H1 (cell line): ENCODE measurements at regions not wholly inside any gene's neighbourhood (a gene's known extent, or its start where the extent isn't known, plus 50 kb on each side); places are given as distances from the start of the nearest gene placed in this dataset.

Experiments
- BCL11A ChIP-seq, 2 experiments: IDR thresholded peaks; one replicate each; pipeline ENCODE4 v1.6.1; 2011; ENCODE audit warnings: low read depth in 2 of 2, low read length in 2 of 2, mild to moderate bottlenecking in 2 of 2
- CHD2 ChIP-seq: IDR thresholded peaks from 2 replicates; pipeline ENCODE4 v1.6.1; 2012; ENCODE audit warnings: low read length, improper control_type of control experiment
- GABPA ChIP-seq: IDR thresholded peaks from 2 replicates; pipeline ENCODE4 v1.6.1; 2011; ENCODE audit warnings: mild to moderate bottlenecking, low read length, moderate library complexity, borderline replicate concordance; ENCODE audit not compliant: insufficient read depth
- HDAC6 ChIP-seq: IDR thresholded peaks from one replicate; pipeline ENCODE4 v1.7.1; 2012; ENCODE audit warnings: low read depth, mild to moderate bottlenecking, inconsistent platforms, low read length, moderate library complexity
- MAFK ChIP-seq: IDR thresholded peaks from 2 replicates; pipeline ENCODE4 v1.6.1; 2012; ENCODE audit warnings: low read depth, mild to moderate bottlenecking, improper control_type of control experiment, low read length
- TF ChIP-seq, protein P1 (sequence below): IDR thresholded peaks from 2 replicates; pipeline ENCODE4 v1.6.1; 2011; ENCODE audit warnings: low read length, improper control_type of control experiment

- TF ChIP-seq CHD2 (no peak), HDAC6 (no peak), BCL11A (IDR thresholded peaks at IDR 0.05; ENCODE audit: low read depth in 2 of 2, low read length in 2 of 2) (no peak), GABPA (no peak), MAFK (no peak)
- TF ChIP-seq, protein P1, sequence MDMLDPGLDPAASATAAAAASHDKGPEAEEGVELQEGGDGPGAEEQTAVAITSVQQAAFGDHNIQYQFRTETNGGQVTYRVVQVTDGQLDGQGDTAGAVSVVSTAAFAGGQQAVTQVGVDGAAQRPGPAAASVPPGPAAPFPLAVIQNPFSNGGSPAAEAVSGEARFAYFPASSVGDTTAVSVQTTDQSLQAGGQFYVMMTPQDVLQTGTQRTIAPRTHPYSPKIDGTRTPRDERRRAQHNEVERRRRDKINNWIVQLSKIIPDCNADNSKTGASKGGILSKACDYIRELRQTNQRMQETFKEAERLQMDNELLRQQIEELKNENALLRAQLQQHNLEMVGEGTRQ = no peak
These were observed 130.1 kb upstream of the EPB41L4A start (continued) for GRCh38 chr5:112549127-112549526.
